Stomach (tissue), 4 donors: ENCODE measurements at regions not wholly inside any gene's neighbourhood (a gene's known extent, or its start where the extent isn't known, plus 50 kb on each side); places are given as distances from the start of the nearest gene placed in this dataset.
"Not testable (repeated sequence)": the region's sequence is repeated elsewhere in the genome, so short reads cannot be mapped to it uniquely, and the experiment has no call there.

ENCODE experiments used
- CTCF ChIP-seq, 7 experiments: fragments of 450-650 bp in 4 of 7; fragments of 200-600 bp in 3 of 7; sonication (generic) in 3 of 7; IDR thresholded peaks; one replicate each; pipeline ENCODE4 v1.5.1; 2016 to 2019; ENCODE audit warnings: antibody characterized with exemption in 7 of 7, control low read depth in 2 of 7, mild to moderate bottlenecking in 1 of 7
- EP300 ChIP-seq: sonication (generic); formaldehyde crosslinking; IDR thresholded peaks from one replicate; pipeline ENCODE4 v1.6.1; 2017; ENCODE audit warnings: antibody characterized with exemption
- POLR2A ChIP-seq, 4 donors: fragments of 450-650 bp; IDR thresholded peaks; one replicate each; pipeline ENCODE4 v1.6.1; 2016; ENCODE audit warnings: antibody characterized with exemption in 4 of 4, control low read depth in 2 of 4, mild to moderate bottlenecking in 1 of 4, moderate library complexity in 1 of 4
- POLR2AphosphoS5 ChIP-seq, 3 donors: sonication (generic); formaldehyde crosslinking; IDR thresholded peaks; one replicate each; pipeline ENCODE4 v1.6.1; 2016; ENCODE audit warnings: antibody characterized with exemption in 3 of 3

DNA sequence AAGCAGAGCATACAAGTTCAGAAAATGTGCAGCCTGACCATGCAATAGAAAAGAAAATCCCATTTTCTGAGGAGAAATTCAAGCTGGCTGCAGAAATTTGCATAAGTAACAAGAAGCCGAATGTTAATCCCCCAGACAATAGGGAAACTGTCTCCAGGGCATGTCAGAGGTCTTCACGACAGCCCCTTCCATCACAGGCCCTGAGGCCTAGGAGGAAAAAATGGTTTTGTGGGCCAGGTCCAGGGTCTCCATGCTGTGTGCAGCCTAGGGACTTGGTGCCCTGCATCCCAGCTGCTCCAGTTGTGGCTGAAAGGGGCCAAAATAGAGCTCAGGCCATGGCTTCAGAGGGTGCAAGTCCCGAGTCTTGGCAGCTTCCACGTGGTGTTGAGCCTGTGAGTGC is 225.8 kb upstream of the MSX2 start:
- TF ChIP-seq POLR2A (IDR thresholded peaks at IDR 0.05); CTCF (IDR thresholded peaks at IDR 0.05); EP300; POLR2AphosphoS5 (IDR thresholded peaks at IDR 0.05): not testable (repeated sequence)
